ENCODE measurements at regions not wholly inside any gene's neighbourhood (a gene's known extent, or its start where the extent isn't known, plus 50 kb on each side); places are given as distances from the start of the nearest gene placed in this dataset.

- Histone ChIP-seq H3K4me3 (ENCODE audit: low read length) (no peak overlapping the region), H3K27me3 (ENCODE audit: control insufficient read depth, insufficient read depth, low read length) (no peaks in the 10 kb centered on the region), H3K4me1 (ENCODE audit: control insufficient read depth, insufficient read depth, low read length) (peaks cover 11% of the 10 kb centered on the region), H3K9ac (ENCODE audit: low read length) (no peak overlapping the region), H3K27ac (ENCODE audit: low read depth, low read length) (peak overlapping the region; percentile 68), H3K36me3 (ENCODE audit: control insufficient read depth, insufficient read depth, low read length) (no peaks in the 10 kb centered on the region)
These were observed 102.6 kb downstream of the GLUL start for GRCh38 chr1:182288749-182289604.

GRCh38 chr1:182286761-182287160 lies 104.8 kb downstream of the GLUL start:
- H3K27me3 ChIP-seq (ENCODE audit: control insufficient read depth, insufficient read depth, low read length) = no peaks in the 10 kb centered on the region
- peaks cover 11% of the 10 kb centered on the region for H3K4me1 ChIP-seq (ENCODE audit: control insufficient read depth, insufficient read depth, low read length)
- no peak overlapping the region for H3K4me3 ChIP-seq (ENCODE audit: low read length)
- H3K36me3 ChIP-seq (ENCODE audit: control insufficient read depth, insufficient read depth, low read length) = no peaks in the 10 kb centered on the region
- H3K27ac ChIP-seq (ENCODE audit: low read depth, low read length) = no peak overlapping the region
- H3K9ac ChIP-seq (ENCODE audit: low read length) = no peak overlapping the region

- no peaks in the 10 kb centered on the region for H3K4me1 ChIP-seq (ENCODE audit: control insufficient read depth, insufficient read depth, low read length)
- no peaks in the 10 kb centered on the region for H3K36me3 ChIP-seq (ENCODE audit: control insufficient read depth, insufficient read depth, low read length)
- no peaks in the 10 kb centered on the region for H3K27me3 ChIP-seq (ENCODE audit: control insufficient read depth, insufficient read depth, low read length)
- no peak overlapping the region for H3K27ac ChIP-seq (ENCODE audit: low read depth, low read length)
- H3K4me3 ChIP-seq (ENCODE audit: low read length) = no peak overlapping the region
- no peak overlapping the region for H3K9ac ChIP-seq (ENCODE audit: low read length)
These were observed 107.6 kb downstream of the GLUL start for GRCh38 chr1:182283746-182284544.

GRCh38 chr1:182281541-182281940 lies 110.0 kb downstream of the GLUL start:
- Histone ChIP-seq H3K27me3 (ENCODE audit: control insufficient read depth, insufficient read depth, low read length) (no peaks in the 10 kb centered on the region), H3K36me3 (ENCODE audit: control insufficient read depth, insufficient read depth, low read length) (no peaks in the 10 kb centered on the region), H3K27ac (ENCODE audit: low read depth, low read length) (no peak overlapping the region), H3K4me1 (ENCODE audit: control insufficient read depth, insufficient read depth, low read length) (no peaks in the 10 kb centered on the region), H3K4me3 (ENCODE audit: low read length) (no peak overlapping the region), H3K9ac (ENCODE audit: low read length) (no peak overlapping the region)

GRCh38 chr1:182280504-182280900 lies 111.1 kb downstream of the GLUL start:
- H3K4me1 ChIP-seq (ENCODE audit: control insufficient read depth, insufficient read depth, low read length) = no peaks in the 10 kb centered on the region
- no peak overlapping the region for H3K27ac ChIP-seq (ENCODE audit: low read depth, low read length)
- H3K27me3 ChIP-seq (ENCODE audit: control insufficient read depth, insufficient read depth, low read length) = no peaks in the 10 kb centered on the region
- H3K9ac ChIP-seq (ENCODE audit: low read length) = no peak overlapping the region
- H3K36me3 ChIP-seq (ENCODE audit: control insufficient read depth, insufficient read depth, low read length) = no peaks in the 10 kb centered on the region
- H3K4me3 ChIP-seq (ENCODE audit: low read length) = no peak overlapping the region

- Histone ChIP-seq H3K36me3 (ENCODE audit: control insufficient read depth, insufficient read depth, low read length) (no peaks in the 10 kb centered on the region), H3K27me3 (ENCODE audit: control insufficient read depth, insufficient read depth, low read length) (no peaks in the 10 kb centered on the region), H3K9ac (ENCODE audit: low read length) (no peak overlapping the region), H3K4me1 (ENCODE audit: control insufficient read depth, insufficient read depth, low read length) (no peaks in the 10 kb centered on the region), H3K27ac (ENCODE audit: low read depth, low read length) (no peak overlapping the region), H3K4me3 (ENCODE audit: low read length) (no peak overlapping the region)
These were observed 111.7 kb downstream of the GLUL start for GRCh38 chr1:182279724-182280503.

- Histone ChIP-seq H3K4me3 (ENCODE audit: low read length) (no peak overlapping the region), H3K36me3 (ENCODE audit: control insufficient read depth, insufficient read depth, low read length) (no peaks in the 10 kb centered on the region), H3K27ac (ENCODE audit: low read depth, low read length) (no peak overlapping the region), H3K27me3 (ENCODE audit: control insufficient read depth, insufficient read depth, low read length) (no peaks in the 10 kb centered on the region), H3K4me1 (ENCODE audit: control insufficient read depth, insufficient read depth, low read length) (no peaks in the 10 kb centered on the region), H3K9ac (ENCODE audit: low read length) (no peak overlapping the region)
These were observed 112.3 kb downstream of the GLUL start for GRCh38 chr1:182279302-182279701.

GRCh38 chr1:182278144-182279054 lies 113.2 kb downstream of the GLUL start:
- no peaks in the 10 kb centered on the region for H3K4me1 ChIP-seq (ENCODE audit: control insufficient read depth, insufficient read depth, low read length)
- H3K27me3 ChIP-seq (ENCODE audit: control insufficient read depth, insufficient read depth, low read length) = no peaks in the 10 kb centered on the region
- H3K4me3 ChIP-seq (ENCODE audit: low read length) = no peak overlapping the region
- no peaks in the 10 kb centered on the region for H3K36me3 ChIP-seq (ENCODE audit: control insufficient read depth, insufficient read depth, low read length)
- H3K27ac ChIP-seq (ENCODE audit: low read depth, low read length) = no peak overlapping the region
- no peak overlapping the region for H3K9ac ChIP-seq (ENCODE audit: low read length)

- no peaks in the 10 kb centered on the region for H3K4me1 ChIP-seq (ENCODE audit: control insufficient read depth, insufficient read depth, low read length)
- no peaks in the 10 kb centered on the region for H3K36me3 ChIP-seq (ENCODE audit: control insufficient read depth, insufficient read depth, low read length)
- no peak overlapping the region for H3K27ac ChIP-seq (ENCODE audit: low read depth, low read length)
- H3K9ac ChIP-seq (ENCODE audit: low read length) = no peak overlapping the region
- H3K27me3 ChIP-seq (ENCODE audit: control insufficient read depth, insufficient read depth, low read length) = no peaks in the 10 kb centered on the region
- H3K4me3 ChIP-seq (ENCODE audit: low read length) = no peak overlapping the region
These were observed 116.3 kb downstream of the GLUL start for GRCh38 chr1:182275271-182275670.

- Histone ChIP-seq H3K27me3 (ENCODE audit: control insufficient read depth, insufficient read depth, low read length) (no peaks in the 10 kb centered on the region), H3K36me3 (ENCODE audit: control insufficient read depth, insufficient read depth, low read length) (no peaks in the 10 kb centered on the region), H3K27ac (ENCODE audit: low read depth, low read length) (no peak overlapping the region), H3K4me3 (ENCODE audit: low read length) (no peak overlapping the region), H3K9ac (ENCODE audit: low read length) (no peak overlapping the region), H3K4me1 (ENCODE audit: control insufficient read depth, insufficient read depth, low read length) (no peaks in the 10 kb centered on the region)
These were observed 117.0 kb downstream of the GLUL start for GRCh38 chr1:182274618-182275017.

- Histone ChIP-seq H3K9ac (ENCODE audit: low read length) (no peak overlapping the region), H3K27me3 (ENCODE audit: control insufficient read depth, insufficient read depth, low read length) (no peaks in the 10 kb centered on the region), H3K4me3 (ENCODE audit: low read length) (no peak overlapping the region), H3K27ac (ENCODE audit: low read depth, low read length) (no peak overlapping the region), H3K36me3 (ENCODE audit: control insufficient read depth, insufficient read depth, low read length) (no peaks in the 10 kb centered on the region), H3K4me1 (ENCODE audit: control insufficient read depth, insufficient read depth, low read length) (no peaks in the 10 kb centered on the region)
These were observed 120.9 kb downstream of the GLUL start for GRCh38 chr1:182270731-182271130.
